HG03354 (cell line): ENCODE measurements at regions not wholly inside any gene's neighbourhood (a gene's known extent, or its start where the extent isn't known, plus 50 kb on each side); places are given as distances from the start of the nearest gene placed in this dataset.
"Not testable (repeated sequence)": the region's sequence is repeated elsewhere in the genome, so short reads cannot be mapped to it uniquely, and the experiment has no call there.

Experiments
- ATAC-seq: cut with Tn5 transposase; IDR thresholded peaks from one replicate; pipeline ENCODE4 v1.9.1; 2021; ENCODE audit warnings: mild to moderate bottlenecking; ENCODE audit not compliant: unreplicated experiment, poor library complexity, severe bottlenecking

GRCh38 chr3:144645300-144645699, 673.7 kb downstream of the DIPK2A start:
- ATAC-seq = no peak

GRCh38 chr3:144650380-144650779, 678.8 kb downstream of the DIPK2A start:
- no peak for ATAC-seq

- ATAC-seq = no peak
These were observed 681.0 kb downstream of the DIPK2A start for GRCh38 chr3:144652573-144652972.

- no peak for ATAC-seq
These were observed 683.8 kb downstream of the DIPK2A start for GRCh38 chr3:144655423-144655822.

GRCh38 chr3:144660186-144660585, 688.6 kb downstream of the DIPK2A start:
- ATAC-seq = no peak

GRCh38 chr3:144662729-144663128, 691.1 kb downstream of the DIPK2A start:
- no peak for ATAC-seq

- no peak for ATAC-seq
These were observed 692.1 kb downstream of the DIPK2A start for GRCh38 chr3:144663456-144664436.

- ATAC-seq = no peak
These were observed 694.0 kb downstream of the DIPK2A start for GRCh38 chr3:144665567-144666053.

- ATAC-seq = no peak
These were observed 698.9 kb downstream of the DIPK2A start for GRCh38 chr3:144670571-144670970.

GRCh38 chr3:144677103-144677502, 705.5 kb downstream of the DIPK2A start:
- no peak for ATAC-seq

- ATAC-seq = no peak
These were observed 711.4 kb downstream of the DIPK2A start for GRCh38 chr3:144683065-144683464.

- no peak for ATAC-seq
These were observed 716.2 kb downstream of the DIPK2A start for GRCh38 chr3:144687862-144688261.

GRCh38 chr3:144692488-144692887, 720.9 kb downstream of the DIPK2A start:
- no peak for ATAC-seq

GRCh38 chr3:144708437-144708836, 736.8 kb downstream of the DIPK2A start:
- no peak for ATAC-seq

GRCh38 chr3:144737281-144737680, 765.7 kb downstream of the DIPK2A start:
- ATAC-seq = no peak

- no peak for ATAC-seq
These were observed 771.6 kb downstream of the DIPK2A start for GRCh38 chr3:144743225-144743668.

GRCh38 chr3:144744473-144744872, 772.9 kb downstream of the DIPK2A start:
- no peak for ATAC-seq

GRCh38 chr3:144746631-144747030, 775.0 kb downstream of the DIPK2A start:
- no peak for ATAC-seq

- not testable (repeated sequence) for ATAC-seq
These were observed 778.1 kb downstream of the DIPK2A start for GRCh38 chr3:144749536-144750253.

GRCh38 chr3:144754076-144754783, 782.6 kb downstream of the DIPK2A start:
- no peak for ATAC-seq
